Right lung (tissue), 2 donors: ENCODE measurements at regions not wholly inside any gene's neighbourhood (a gene's known extent, or its start where the extent isn't known, plus 50 kb on each side); places are given as distances from the start of the nearest gene placed in this dataset.

Source experiments
- DNase-seq, 2 donors: peaks; one replicate each; pipeline ENCODE4 v3.0.0-alpha.2; 2013

GRCh38 chr3:86282106-86282787, 708.7 kb downstream of the VGLL3 start:
- DNase-seq = no peak

- DNase-seq = no peak
These were observed 721.4 kb downstream of the VGLL3 start for GRCh38 chr3:86269364-86270155.

- no peak for DNase-seq
These were observed 732.9 kb downstream of the VGLL3 start for GRCh38 chr3:86257955-86258641.

- no peak for DNase-seq
These were observed 736.5 kb downstream of the VGLL3 start for GRCh38 chr3:86254480-86254879.

- DNase-seq = no peak
These were observed 739.2 kb downstream of the VGLL3 start for GRCh38 chr3:86251781-86252180.

- DNase-seq = no peak
These were observed 741.1 kb downstream of the VGLL3 start for GRCh38 chr3:86249833-86250232.

GRCh38 chr3:86245360-86245759, 745.6 kb downstream of the VGLL3 start:
- peak in 1 of 2 donors; percentile 3 for DNase-seq

GRCh38 chr3:86244905-86245304, 746.0 kb downstream of the VGLL3 start:
- no peak for DNase-seq

- DNase-seq = no peak
These were observed 751.0 kb downstream of the VGLL3 start for GRCh38 chr3:86239946-86240345.

GRCh38 chr3:86234506-86235254, 756.3 kb downstream of the VGLL3 start:
- DNase-seq = no peak

- DNase-seq = no peak
These were observed 760.2 kb downstream of the VGLL3 start for GRCh38 chr3:86230762-86231161.

GRCh38 chr3:86229775-86230094, 761.2 kb downstream of the VGLL3 start:
- no peak for DNase-seq

GRCh38 chr3:86229086-86229774, 761.7 kb downstream of the VGLL3 start:
- DNase-seq = no peak

- no peak for DNase-seq
These were observed 762.8 kb downstream of the VGLL3 start for GRCh38 chr3:86228101-86228500.

- no peak for DNase-seq
These were observed 765.5 kb downstream of the VGLL3 start for GRCh38 chr3:86225461-86225860.

GRCh38 chr3:86221601-86222000, 769.3 kb downstream of the VGLL3 start:
- no peak for DNase-seq

GRCh38 chr3:86208772-86209171, 782.2 kb downstream of the VGLL3 start:
- no peak for DNase-seq

GRCh38 chr3:86182606-86183005, 808.3 kb downstream of the VGLL3 start:
- DNase-seq = no peak

- DNase-seq = no peak
These were observed 810.3 kb downstream of the VGLL3 start for GRCh38 chr3:86180696-86181095.

GRCh38 chr3:86178095-86178494, 812.9 kb downstream of the VGLL3 start:
- no peak for DNase-seq

GRCh38 chr3:86176445-86176784, 814.5 kb downstream of the VGLL3 start:
- no peak for DNase-seq
